ENCODE measurements at regions not wholly inside any gene's neighbourhood (a gene's known extent, or its start where the extent isn't known, plus 50 kb on each side); places are given as distances from the start of the nearest gene placed in this dataset.

GRCh38 chr7:12508005-12508404 lies 62.5 kb upstream of the SCIN start:
- Histone ChIP-seq H3K79me2 (ENCODE audit: low read depth) (no peaks in the 10 kb centered on the region), H4K20me1 (ENCODE audit: low read depth) (no peaks in the 10 kb centered on the region), H3K9me3 (ENCODE audit: low read depth) (no peaks in the 10 kb centered on the region), H2AFZ (replicated peaks) (no peak overlapping the region), H3K36me3 (no peaks in the 10 kb centered on the region), H3F3A (ENCODE audit: low read depth) (no peaks in the 10 kb centered on the region), H3K4me3 (no peak overlapping the region), H3K4me1 (no peaks in the 10 kb centered on the region), H3K4me2 (no peak overlapping the region), H3K9ac (no peak overlapping the region), H3K27ac (no peak overlapping the region), H3K27me3 (no peaks in the 10 kb centered on the region)
- Mint-ChIP-seq H3K4me3 (no peak overlapping the region), H3K27ac (no peak overlapping the region), H3K9me3 (no peaks in the 10 kb centered on the region), H3K36me3 (no peaks in the 10 kb centered on the region), H3K4me1 (peaks cover 9% of the 10 kb centered on the region), H3K27me3 (ENCODE audit: insufficient read depth, low read depth) (no peaks in the 10 kb centered on the region)
- no peak for TF ChIP-seq CTCF (IDR thresholded peaks at IDR 0.05)
- no peak for DNase-seq (ENCODE audit: low spot score)

DNA sequence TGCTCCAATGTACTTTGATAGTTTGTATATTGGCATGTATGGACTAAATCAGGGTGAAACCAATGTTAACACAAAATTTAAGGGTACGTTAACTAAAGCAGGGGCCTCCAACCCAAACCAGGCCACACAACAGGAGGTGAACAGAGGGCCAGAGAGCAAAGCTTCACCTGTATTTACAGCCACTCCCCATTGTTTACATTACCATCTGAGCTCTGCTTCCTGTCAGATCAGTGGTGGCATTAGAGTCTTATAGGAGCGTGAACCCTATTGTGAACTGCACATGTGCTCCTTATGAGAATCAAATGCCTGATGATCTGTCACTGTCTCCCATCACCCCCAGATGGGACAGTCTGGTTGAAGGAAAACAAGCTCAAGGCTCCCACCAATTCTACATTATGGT lies 62.0 kb upstream of the SCIN start:
- Histone ChIP-seq H3K27ac (no peak overlapping the region), H3K79me2 (ENCODE audit: low read depth) (no peaks in the 10 kb centered on the region), H3K27me3 (no peaks in the 10 kb centered on the region), H3F3A (ENCODE audit: low read depth) (no peaks in the 10 kb centered on the region), H3K4me1 (no peaks in the 10 kb centered on the region), H2AFZ (replicated peaks) (no peak overlapping the region), H4K20me1 (ENCODE audit: low read depth) (no peaks in the 10 kb centered on the region), H3K36me3 (no peaks in the 10 kb centered on the region), H3K4me3 (no peak overlapping the region), H3K4me2 (no peak overlapping the region), H3K9me3 (ENCODE audit: low read depth) (no peaks in the 10 kb centered on the region), H3K9ac (no peak overlapping the region)
- Mint-ChIP-seq H3K4me3 (no peak overlapping the region), H3K4me1 (peaks cover 9% of the 10 kb centered on the region), H3K27me3 (ENCODE audit: insufficient read depth, low read depth) (no peaks in the 10 kb centered on the region), H3K36me3 (no peaks in the 10 kb centered on the region), H3K9me3 (no peaks in the 10 kb centered on the region), H3K27ac (no peak overlapping the region)
- TF ChIP-seq CTCF (IDR thresholded peaks at IDR 0.05) (no peak), EZH2 (IDR thresholded peaks at IDR 0.05) (no peak), EZH2phosphoT487 (IDR thresholded peaks at IDR 0.05) (no peak)
- no peak for DNase-seq (ENCODE audit: low spot score)

- Mint-ChIP-seq H3K36me3 (peaks cover 3% of the 10 kb centered on the region), H3K4me3 (no peak overlapping the region), H3K4me1 (no peaks in the 10 kb centered on the region), H3K27ac (no peak overlapping the region), H3K9me3 (peaks cover 27% of the 10 kb centered on the region), H3K27me3 (ENCODE audit: insufficient read depth, low read depth) (peaks cover 6% of the 10 kb centered on the region)
- Histone ChIP-seq H3K4me3 (no peak overlapping the region), H3F3A (ENCODE audit: low read depth) (no peaks in the 10 kb centered on the region), H3K4me1 (no peaks in the 10 kb centered on the region), H3K9me3 (ENCODE audit: low read depth) (no peaks in the 10 kb centered on the region), H3K4me2 (no peak overlapping the region), H3K79me2 (ENCODE audit: low read depth) (no peaks in the 10 kb centered on the region), H3K36me3 (no peaks in the 10 kb centered on the region), H3K27me3 (no peaks in the 10 kb centered on the region), H3K27ac (no peak overlapping the region), H4K20me1 (ENCODE audit: low read depth) (no peaks in the 10 kb centered on the region), H3K9ac (no peak overlapping the region), H2AFZ (replicated peaks) (no peak overlapping the region)
- DNase-seq (ENCODE audit: low spot score) = no peak
- TF ChIP-seq EZH2 (IDR thresholded peaks at IDR 0.05) (no peak), CTCF (IDR thresholded peaks at IDR 0.05) (no peak), EZH2phosphoT487 (IDR thresholded peaks at IDR 0.05) (no peak)
Observed at GRCh38 chr7:12517451-12517850, 53.1 kb upstream of the SCIN start.
